ENCODE measurements at regions not wholly inside any gene's neighbourhood (a gene's known extent, or its start where the extent isn't known, plus 50 kb on each side); places are given as distances from the start of the nearest gene placed in this dataset.

DNA sequence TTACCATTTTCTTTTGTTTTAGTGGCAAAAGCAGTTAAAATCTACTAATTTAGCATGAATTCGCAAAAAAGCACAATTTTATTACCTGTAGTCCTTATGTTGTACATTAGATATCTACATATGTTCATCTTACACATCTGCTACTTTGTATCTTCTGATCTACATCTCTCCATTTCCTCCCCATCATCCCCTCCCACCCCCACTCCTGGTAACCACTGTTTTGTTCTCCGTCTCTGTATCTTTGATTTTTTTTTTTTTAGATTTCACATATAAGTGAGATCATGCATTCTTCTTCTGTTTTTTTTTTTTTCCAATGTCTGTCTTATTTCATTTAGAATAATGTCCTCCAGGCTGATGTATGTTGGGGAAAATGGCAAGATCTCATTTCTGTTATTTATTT is 922.7 kb downstream of the VRK1 start:
- TF ChIP-seq MYC (IDR thresholded peaks at IDR 0.05; ENCODE audit: low read depth, low read length) (no peak), MAX (IDR thresholded peaks at IDR 0.05; ENCODE audit: low read depth, low read length) (no peak), CTCF (IDR thresholded peaks at IDR 0.05; ENCODE audit: low read depth, low read length) (no peak)

Data from NB4 (cell line).